GM18909 (cell line): ENCODE measurements at regions not wholly inside any gene's neighbourhood (a gene's known extent, or its start where the extent isn't known, plus 50 kb on each side); places are given as distances from the start of the nearest gene placed in this dataset.

Experiments
- ATAC-seq: cut with Tn5 transposase; IDR thresholded peaks from one replicate; pipeline ENCODE4 v1.9.1; 2021; ENCODE audit warnings: mild to moderate bottlenecking; ENCODE audit not compliant: unreplicated experiment, poor library complexity

- no peak for ATAC-seq
Observed at GRCh38 chr6:22800451-22800850, 231.1 kb downstream of the HDGFL1 start.

GRCh38 chr6:22801831-22802230, 232.5 kb downstream of the HDGFL1 start:
- ATAC-seq, result no peak

- no peak for ATAC-seq
Observed at GRCh38 chr6:22804620-22805261, 235.4 kb downstream of the HDGFL1 start.

GRCh38 chr6:22807261-22807660, 237.9 kb downstream of the HDGFL1 start:
- ATAC-seq, result no peak

- no peak for ATAC-seq
Observed at GRCh38 chr6:22807818-22808217, 238.5 kb downstream of the HDGFL1 start.

GRCh38 chr6:22808466-22808865, 239.1 kb downstream of the HDGFL1 start:
- no peak for ATAC-seq

GRCh38 chr6:22809370-22809769, 240.0 kb downstream of the HDGFL1 start:
- no peak for ATAC-seq

- ATAC-seq, result no peak
Observed at GRCh38 chr6:22819209-22819608, 249.8 kb downstream of the HDGFL1 start.

GRCh38 chr6:22821664-22822320, 252.4 kb downstream of the HDGFL1 start:
- no peak for ATAC-seq

- no peak for ATAC-seq
Observed at GRCh38 chr6:22825210-22825609, 255.8 kb downstream of the HDGFL1 start.

- no peak for ATAC-seq
Observed at GRCh38 chr6:22826961-22827360, 257.6 kb downstream of the HDGFL1 start.

- no peak for ATAC-seq
Observed at GRCh38 chr6:22827760-22828159, 258.4 kb downstream of the HDGFL1 start.

GRCh38 chr6:22828179-22829062, 259.1 kb downstream of the HDGFL1 start:
- ATAC-seq, result peak; percentile 50

GRCh38 chr6:22829070-22829469, 259.7 kb downstream of the HDGFL1 start:
- ATAC-seq, result no peak

- no peak for ATAC-seq
Observed at GRCh38 chr6:22830463-22830862, 261.1 kb downstream of the HDGFL1 start.

- ATAC-seq, result no peak
Observed at GRCh38 chr6:22833191-22833590, 263.8 kb downstream of the HDGFL1 start.

GRCh38 chr6:22838345-22838744, 269.0 kb downstream of the HDGFL1 start:
- no peak for ATAC-seq

GRCh38 chr6:22845467-22845866, 276.1 kb downstream of the HDGFL1 start:
- no peak for ATAC-seq

GRCh38 chr6:22848121-22848520, 278.8 kb downstream of the HDGFL1 start:
- no peak for ATAC-seq

GRCh38 chr6:22849921-22850320, 280.6 kb downstream of the HDGFL1 start:
- ATAC-seq, result no peak

- no peak for ATAC-seq
Observed at GRCh38 chr6:22852101-22852500, 282.7 kb downstream of the HDGFL1 start.
